ENCODE measurements at regions not wholly inside any gene's neighbourhood (a gene's known extent, or its start where the extent isn't known, plus 50 kb on each side); places are given as distances from the start of the nearest gene placed in this dataset.

- DNase-seq, result no peak
These were observed 157.8 kb downstream of the NXNL2 start for GRCh38 chr9:88692827-88693226.

DNA sequence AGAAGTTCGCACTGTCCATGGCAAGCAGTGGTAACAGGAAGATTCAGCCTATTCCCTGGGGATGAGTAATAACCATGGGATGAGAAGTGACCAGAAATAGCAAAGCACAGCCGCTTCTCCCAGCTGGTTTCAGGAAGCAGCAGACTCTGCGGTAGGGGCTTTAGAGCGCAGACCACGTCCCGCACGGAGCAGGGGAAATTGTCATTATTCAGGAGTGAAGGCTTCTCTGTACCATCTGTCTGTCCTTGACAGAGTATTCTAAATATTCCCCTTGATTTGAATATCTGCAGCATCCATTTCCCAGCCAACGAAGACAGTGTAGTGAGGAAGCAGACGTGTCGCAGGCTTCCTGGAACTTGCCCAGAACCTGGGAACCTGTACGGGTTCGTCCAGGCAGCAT lies 159.6 kb downstream of the NXNL2 start:
- DNase-seq, result peak in 1 of 3 donors; percentile 40

DNA sequence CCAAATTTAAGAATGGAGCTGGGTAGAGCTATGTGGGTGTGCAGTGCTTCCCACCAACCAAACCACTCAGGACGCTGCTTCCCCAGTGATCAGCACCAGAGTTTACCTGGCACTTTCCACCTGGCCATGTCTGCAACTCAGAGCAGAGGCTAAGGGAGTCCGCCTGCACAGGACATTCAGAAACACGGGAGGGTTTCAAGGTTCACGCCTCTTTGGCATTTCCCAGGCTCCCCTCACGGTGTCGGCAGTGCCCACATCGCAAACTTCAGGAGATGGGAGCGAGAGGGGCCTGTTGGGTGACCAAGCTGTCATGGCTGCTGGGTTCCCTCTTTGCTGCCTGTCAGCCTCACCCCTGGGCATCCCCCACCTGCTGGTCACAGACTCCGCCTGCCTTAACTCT lies 161.5 kb downstream of the NXNL2 start:
- no peak for DNase-seq

- DNase-seq, result peak in 1 of 3 donors; percentile 54
These were observed 162.9 kb downstream of the NXNL2 start for GRCh38 chr9:88697764-88698432.

GRCh38 chr9:88702985-88703384 lies 168.0 kb downstream of the NXNL2 start:
- DNase-seq, result no peak

GRCh38 chr9:88706193-88707113 lies 171.5 kb downstream of the NXNL2 start:
- no peak for DNase-seq

GRCh38 chr9:88710449-88710848 lies 175.5 kb downstream of the NXNL2 start:
- no peak for DNase-seq

DNA sequence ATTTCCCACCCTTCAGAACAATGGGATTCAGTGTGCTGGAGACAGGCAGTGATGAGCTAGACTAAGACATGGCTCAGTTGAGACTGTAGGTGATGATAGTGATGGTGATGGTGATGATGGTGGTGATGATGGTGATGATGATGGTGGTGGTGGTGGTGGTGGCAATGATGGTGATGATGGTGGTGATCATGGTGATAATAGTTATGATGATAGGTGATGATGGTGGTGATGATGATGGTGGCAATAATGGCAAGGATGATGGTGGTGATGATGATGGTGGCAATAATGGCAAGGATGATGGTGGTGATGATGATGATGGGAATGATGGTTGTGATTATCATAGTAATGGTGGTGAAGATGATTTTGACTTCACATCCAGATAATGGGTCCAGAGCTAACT lies 176.7 kb downstream of the NXNL2 start:
- no peak for DNase-seq

GRCh38 chr9:88712484-88712883 lies 177.5 kb downstream of the NXNL2 start:
- DNase-seq, result no peak

DNA sequence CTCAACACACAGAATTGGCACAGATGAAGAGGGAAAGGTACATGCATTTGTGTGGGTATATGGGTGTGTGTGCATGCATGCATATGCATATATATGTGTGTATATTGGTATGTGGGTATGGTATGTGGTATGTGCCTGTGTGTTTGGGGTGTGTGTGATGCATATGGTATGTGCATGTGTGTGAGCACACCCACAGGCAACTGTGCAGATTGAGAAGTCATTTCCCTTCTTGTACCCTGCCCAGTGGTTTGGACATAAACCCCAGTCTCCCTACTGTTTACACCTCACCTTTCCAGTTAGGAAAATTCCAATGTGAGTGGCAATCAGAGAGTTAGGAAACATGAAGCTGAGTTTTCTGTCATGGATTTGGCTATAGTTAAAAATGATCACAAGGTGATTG lies 178.0 kb downstream of the NXNL2 start:
- no peak for DNase-seq

- no peak for DNase-seq
These were observed 181.8 kb downstream of the NXNL2 start for GRCh38 chr9:88716596-88717290.

DNA sequence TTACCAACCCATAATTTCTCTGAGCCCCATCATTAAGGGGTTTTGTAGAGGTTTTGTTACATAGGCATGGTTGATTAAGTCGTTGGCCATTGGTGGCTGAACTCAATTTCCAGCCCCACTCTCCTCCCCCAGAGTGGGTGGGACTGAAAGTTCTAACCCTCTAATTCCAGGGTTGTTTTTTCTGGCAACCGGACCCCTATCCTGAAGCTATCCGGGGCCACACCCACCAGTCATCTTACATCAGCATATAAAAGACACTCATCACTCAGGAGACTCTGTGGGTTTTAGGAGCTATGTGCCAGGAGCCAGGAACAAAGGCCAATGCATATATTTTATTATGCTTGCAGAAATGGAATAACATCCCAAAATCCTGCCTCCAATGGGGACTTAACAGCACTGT lies 186.0 kb downstream of the NXNL2 start:
- no peak for DNase-seq

DNA sequence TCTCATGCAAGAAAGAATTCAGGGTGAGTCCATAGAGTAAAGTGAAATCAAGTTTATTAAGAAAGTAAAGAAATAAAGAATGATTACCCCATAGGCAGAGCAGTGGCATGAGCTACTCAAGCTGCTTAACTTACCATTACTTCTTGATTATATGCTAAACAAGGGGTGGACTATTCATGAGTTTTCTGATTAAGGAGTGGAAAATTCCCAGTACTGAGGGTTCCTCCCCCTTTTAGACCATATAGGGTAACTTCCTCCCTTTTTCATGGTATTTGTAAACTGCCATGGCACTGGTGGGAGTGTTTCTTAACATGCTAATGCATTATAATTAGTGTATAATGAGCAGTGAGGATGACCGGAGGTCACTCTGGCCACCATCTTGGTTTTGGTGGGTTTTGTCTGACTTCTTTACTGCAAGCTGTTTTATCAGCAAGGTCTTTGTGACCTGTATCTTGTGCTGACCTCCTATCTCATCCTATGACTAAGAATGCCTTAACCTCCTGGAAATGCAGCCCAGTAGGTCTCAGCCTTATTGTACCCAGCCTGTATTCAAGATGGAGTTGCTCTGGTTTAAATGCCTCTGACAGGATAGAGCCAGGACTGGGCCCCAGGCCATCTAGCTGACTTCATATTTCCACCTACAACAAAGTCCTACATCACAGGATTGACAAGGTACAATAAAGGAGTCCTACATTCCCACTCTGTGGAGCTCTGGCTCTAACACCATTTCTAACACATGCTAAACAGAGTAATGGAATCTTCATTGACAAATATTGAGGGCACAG lies 186.7 kb downstream of the NXNL2 start:
- no peak for DNase-seq

- DNase-seq, result no peak
These were observed 187.8 kb downstream of the NXNL2 start for GRCh38 chr9:88722753-88723152.

GRCh38 chr9:88723751-88724150 lies 188.8 kb downstream of the NXNL2 start:
- no peak for DNase-seq

GRCh38 chr9:88724331-88724730 lies 189.4 kb downstream of the NXNL2 start:
- DNase-seq, result peak in 1 of 3 donors; percentile 51

- DNase-seq, result peak in 1 of 3 donors; percentile 28
These were observed 190.5 kb downstream of the NXNL2 start for GRCh38 chr9:88725300-88726019.

- no peak for DNase-seq
These were observed 191.8 kb downstream of the NXNL2 start for GRCh38 chr9:88726803-88727202.

DNA sequence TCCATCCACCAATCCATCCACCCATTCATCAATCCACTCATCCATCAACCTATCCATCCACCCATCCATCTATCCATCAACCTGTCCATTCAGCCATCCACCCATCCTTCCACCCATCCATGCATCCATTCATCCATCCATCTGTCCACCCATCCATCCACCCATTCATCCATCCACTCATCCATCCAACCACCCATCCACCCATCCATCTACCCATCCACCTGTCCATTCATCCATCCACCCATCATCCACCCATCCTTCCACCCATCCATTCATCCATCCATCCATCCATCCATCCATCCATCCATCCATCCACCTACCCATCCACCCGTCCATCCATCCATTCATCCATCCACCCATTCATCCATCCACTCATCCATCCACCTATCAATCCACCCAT lies 195.8 kb downstream of the NXNL2 start:
- DNase-seq, result no peak

DNA sequence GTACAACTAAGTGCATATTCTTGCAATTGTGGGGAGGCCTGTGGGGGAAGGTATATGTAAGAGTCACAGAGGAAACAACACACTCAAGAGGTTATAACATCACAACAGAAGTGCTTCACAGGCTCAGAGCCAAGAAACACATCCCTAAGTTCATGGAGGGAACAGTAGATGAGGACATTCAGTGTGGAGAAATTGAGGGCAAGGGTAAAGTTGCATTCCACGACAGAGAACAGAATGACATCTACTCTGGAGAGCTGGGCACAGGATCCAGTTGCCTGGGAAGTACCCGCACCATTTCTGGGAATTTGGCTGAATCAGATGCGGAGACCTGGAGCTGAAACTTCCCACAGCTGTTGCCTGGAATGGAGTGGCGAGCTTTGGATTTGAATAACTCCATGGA lies 197.2 kb downstream of the NXNL2 start:
- DNase-seq, result peak in 1 of 3 donors; percentile 48

Measured in muscle of back (tissue), 3 donors.